Endothelial cell of umbilical vein (primary cell): ENCODE measurements at regions not wholly inside any gene's neighbourhood (a gene's known extent, or its start where the extent isn't known, plus 50 kb on each side); places are given as distances from the start of the nearest gene placed in this dataset.
"Not testable (repeated sequence)": the region's sequence is repeated elsewhere in the genome, so short reads cannot be mapped to it uniquely, and the experiment has no call there.

Experiments used
- CTCF ChIP-seq, 2 donors: IDR thresholded peaks; 1 replicate in 1 of 2; 2 replicates in 1 of 2; pipeline ENCODE4 v1.5.1; 2011; ENCODE audit warnings: low read length in 2 of 2, mild to moderate bottlenecking in 2 of 2, moderate library complexity in 2 of 2, control low read depth in 1 of 2, inconsistent platforms in 1 of 2, low read depth in 1 of 2; ENCODE audit not compliant: insufficient read depth in 1 of 2; ENCODE audit errors: extremely low read depth in 1 of 2
- MAX ChIP-seq: IDR thresholded peaks from 2 replicates; pipeline ENCODE4 v1.6.1; 2011; ENCODE audit not compliant: insufficient read depth, insufficient read length
- MYC ChIP-seq: IDR thresholded peaks from one replicate; pipeline ENCODE4 v1.6.1; 2011; ENCODE audit warnings: mild to moderate bottlenecking, low read depth, low read length
- POLR2A ChIP-seq: IDR thresholded peaks from 2 replicates; pipeline ENCODE4 v1.6.1; 2012; ENCODE audit warnings: low read depth, mild to moderate bottlenecking, control low read depth, low read length

- TF ChIP-seq CTCF (IDR thresholded peaks at IDR 0.05; ENCODE audit: extremely low read depth in 1 of 2, insufficient read depth in 1 of 2, low read depth in 1 of 2, low read length in 2 of 2); MAX; POLR2A; MYC: not testable (repeated sequence)
Observed at GRCh38 chr6:169084557-169084956, 169.1 kb downstream of the THBS2 start.
